GM21529 (cell line): ENCODE measurements at regions not wholly inside any gene's neighbourhood (a gene's known extent, or its start where the extent isn't known, plus 50 kb on each side); places are given as distances from the start of the nearest gene placed in this dataset.

Source experiments
- ATAC-seq: cut with Tn5 transposase; IDR thresholded peaks from one replicate; pipeline ENCODE4 v1.9.1; 2021; ENCODE audit not compliant: unreplicated experiment

- no peak for ATAC-seq
Measured at GRCh38 chr2:196314157-196314556, 142.8 kb upstream of the STK17B start.

DNA sequence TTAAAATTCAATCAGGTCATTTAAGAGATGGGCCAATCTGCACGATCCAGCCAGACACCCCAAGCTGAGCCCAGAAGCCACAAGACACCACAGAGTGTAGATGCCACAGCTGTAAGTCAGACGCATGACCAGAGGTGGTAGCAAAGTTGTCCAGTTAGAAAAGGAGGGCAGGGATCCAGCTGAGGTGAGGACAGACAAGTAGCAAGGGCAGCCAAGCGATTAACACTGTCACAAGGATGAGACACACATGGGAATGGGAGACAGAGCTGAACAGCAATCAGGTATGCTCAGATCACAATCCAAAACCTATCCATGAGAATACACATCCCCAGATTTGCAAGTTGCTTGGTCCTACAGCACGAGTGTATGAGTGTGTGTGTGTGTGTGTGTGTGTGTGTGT is 143.4 kb upstream of the STK17B start:
- no peak for ATAC-seq

DNA sequence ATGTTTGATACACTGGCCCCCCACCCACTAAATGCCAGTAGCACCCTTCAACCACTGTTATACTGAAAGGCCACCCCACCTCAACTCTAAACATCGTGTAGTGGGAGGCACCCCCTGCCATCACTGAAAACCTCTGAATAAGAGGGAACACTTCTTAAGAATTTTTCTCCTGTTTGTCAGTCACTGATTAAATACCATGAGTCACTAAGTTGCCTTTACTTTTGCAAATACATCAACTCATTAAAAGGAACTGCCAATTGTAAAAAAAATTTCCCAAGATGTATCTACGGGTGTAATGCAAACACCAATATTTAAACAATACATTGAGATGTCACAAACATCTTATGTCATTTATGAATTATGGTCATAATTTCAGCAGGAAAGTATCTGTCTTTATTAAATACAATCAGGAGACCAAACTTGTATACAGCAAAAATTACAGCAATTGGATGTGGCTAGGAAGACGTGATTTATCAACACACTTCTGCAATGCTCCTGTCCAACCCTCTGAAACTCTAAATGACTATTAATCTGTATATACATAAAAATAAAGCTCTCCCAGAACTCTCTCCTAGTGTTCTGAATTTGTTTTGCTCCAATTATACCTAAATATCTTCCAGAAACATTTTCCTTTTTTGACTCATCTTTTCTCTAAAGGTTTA is 144.1 kb upstream of the STK17B start:
- ATAC-seq = no peak

DNA sequence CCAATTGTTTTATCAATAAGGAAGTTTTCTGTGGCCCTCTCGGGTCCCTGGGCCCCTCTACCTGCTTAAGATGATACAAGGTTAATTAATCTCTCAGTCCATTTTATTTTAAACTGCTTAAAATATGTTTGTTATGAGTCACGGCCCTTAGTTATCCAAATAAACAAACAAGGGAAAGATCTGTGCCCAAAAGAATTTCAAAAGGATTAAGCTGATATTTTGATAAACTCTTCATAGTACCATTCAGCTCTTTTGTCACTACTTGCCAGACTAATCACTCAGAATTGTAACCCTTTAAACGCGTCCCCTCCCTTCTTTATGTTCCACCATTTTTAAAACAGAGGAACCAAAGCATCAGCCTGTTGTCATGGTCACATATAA is 144.7 kb upstream of the STK17B start:
- no peak for ATAC-seq

GRCh38 chr2:196318517-196319377 is 147.4 kb upstream of the STK17B start:
- no peak for ATAC-seq

DNA sequence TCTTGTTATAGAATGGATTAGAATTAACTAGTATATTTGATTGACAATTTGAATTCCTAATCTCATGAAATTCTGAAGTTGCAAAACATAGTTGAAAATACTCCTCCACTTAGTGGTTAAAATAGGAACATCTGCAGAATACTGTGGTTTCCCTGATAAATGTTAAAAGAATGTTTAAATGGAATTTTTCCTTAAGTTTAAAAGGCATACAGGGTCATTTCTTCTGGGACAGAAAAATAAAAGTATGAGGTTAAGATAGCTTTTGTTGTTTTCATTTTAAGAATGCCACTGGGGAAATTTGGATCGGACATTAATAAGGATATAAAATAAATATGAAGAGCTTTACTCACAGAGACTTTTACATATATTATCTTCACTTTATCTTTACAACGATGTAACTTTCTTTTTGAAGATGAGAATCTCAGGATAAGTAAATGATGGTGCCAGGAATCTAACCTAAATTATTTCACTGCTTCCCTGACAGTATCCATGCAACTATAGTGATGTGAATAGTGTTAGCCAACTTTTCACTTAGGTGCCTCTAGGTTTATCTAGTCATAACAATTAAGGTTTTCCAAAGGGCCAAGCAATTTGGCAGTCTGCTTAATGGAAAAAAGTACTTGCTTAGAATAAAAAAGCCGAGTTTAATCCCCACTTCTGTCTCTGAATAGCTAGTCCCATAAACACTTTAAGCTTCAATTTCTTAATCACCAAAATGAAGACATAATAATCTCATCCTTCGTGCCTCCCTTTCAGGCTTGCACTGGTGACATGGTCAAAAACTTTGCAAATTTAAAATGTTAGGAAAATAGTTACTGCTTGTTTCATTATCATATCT is 151.8 kb upstream of the STK17B start:
- ATAC-seq = no peak

GRCh38 chr2:196324211-196324610 is 152.8 kb upstream of the STK17B start:
- no peak for ATAC-seq

DNA sequence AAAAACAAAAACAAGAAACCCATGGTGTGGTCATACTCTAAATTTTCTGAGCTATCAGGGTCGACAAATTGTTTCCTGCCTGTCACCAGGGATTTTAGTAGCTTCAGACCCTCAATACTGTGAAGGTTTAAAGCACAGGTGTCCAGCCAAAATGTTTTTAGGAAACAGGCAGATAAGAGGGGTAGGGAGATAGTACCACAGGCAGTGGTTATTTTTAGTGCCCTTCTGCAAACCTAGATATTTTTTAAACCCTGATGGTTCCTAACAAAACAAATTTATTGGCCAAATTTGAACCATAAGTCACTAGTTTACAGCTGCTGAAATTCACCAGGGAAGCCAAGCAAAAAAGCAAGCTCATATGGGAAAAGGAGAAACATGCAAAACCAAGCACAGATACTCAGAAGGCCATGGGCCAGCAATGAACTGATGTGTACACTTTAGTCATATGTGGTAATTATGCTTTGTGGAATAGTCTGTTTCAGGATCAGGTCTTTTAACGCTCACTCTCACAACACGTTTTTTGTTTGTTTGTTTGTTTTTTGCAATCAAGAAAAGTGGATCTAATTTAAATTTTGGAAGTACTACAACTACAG is 156.8 kb upstream of the STK17B start:
- ATAC-seq = no peak

- ATAC-seq = no peak
Measured at GRCh38 chr2:196329959-196330358, 158.6 kb upstream of the STK17B start.

DNA sequence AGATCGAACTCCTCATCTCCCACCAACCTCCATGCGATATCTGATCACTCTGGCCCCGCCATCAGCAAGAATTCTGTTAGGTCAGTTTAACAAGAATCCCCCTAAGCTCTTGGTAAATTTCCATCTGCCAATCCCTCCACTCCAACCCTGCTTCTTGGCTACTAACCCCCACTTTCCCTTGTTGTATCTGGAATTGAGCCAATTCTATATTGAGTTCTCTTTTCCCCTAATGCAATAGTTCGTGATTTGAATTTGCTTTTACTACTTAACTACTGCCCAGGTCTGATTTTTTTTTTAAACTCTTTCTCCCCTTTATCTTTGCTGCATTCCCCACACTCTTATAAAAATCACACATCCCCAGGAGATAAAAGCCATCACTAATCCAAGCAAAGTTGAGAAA is 159.3 kb upstream of the STK17B start:
- ATAC-seq = no peak

GRCh38 chr2:196331143-196331542 is 159.8 kb upstream of the STK17B start:
- no peak for ATAC-seq

GRCh38 chr2:196331851-196332250 is 160.5 kb upstream of the STK17B start:
- ATAC-seq = no peak

GRCh38 chr2:196333397-196333796 is 162.0 kb upstream of the STK17B start:
- no peak for ATAC-seq

DNA sequence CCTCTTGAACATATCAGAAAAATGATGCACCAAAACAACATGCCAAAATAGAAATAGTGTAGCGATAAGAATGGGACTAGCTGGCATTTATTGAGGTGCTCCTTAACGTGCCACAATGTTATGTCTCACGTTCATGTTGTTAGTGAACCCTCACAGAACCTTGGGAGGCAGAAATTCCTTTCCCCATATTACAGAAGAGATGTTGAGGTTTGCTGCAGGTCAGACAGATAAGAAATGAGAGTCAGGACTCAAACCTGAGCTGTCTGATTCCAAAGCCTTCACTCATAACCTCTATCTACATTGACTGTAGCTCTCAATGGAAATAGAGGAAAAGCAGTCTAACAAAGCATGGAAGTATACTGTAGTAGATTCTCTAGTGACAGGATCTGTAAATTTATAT is 163.3 kb upstream of the STK17B start:
- ATAC-seq = no peak

- no peak for ATAC-seq
Measured at GRCh38 chr2:196335221-196335634, 163.8 kb upstream of the STK17B start.

- ATAC-seq = no peak
Measured at GRCh38 chr2:196336207-196336606, 164.8 kb upstream of the STK17B start.

DNA sequence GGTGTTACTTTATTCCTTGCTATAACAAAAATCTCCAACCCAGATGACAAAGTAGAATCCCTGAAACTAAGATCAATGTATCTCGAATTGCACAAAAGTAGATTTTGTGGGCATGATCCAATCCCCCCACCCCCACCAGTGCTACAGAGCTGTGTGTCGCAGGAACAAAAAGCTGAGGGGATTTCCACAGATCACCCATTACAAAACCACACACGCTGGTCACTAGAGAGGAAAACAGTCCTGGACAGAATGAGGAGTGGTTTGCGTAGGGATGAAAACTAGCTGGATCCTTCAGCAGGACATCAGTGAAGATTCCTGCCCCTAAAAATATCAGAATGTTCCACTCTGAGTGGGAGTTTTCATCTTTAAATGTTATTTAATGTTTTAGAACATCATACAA is 165.3 kb upstream of the STK17B start:
- no peak for ATAC-seq

GRCh38 chr2:196337208-196337953 is 166.0 kb upstream of the STK17B start:
- no peak for ATAC-seq

- no peak for ATAC-seq
Measured at GRCh38 chr2:196338440-196338839, 167.1 kb upstream of the STK17B start.

DNA sequence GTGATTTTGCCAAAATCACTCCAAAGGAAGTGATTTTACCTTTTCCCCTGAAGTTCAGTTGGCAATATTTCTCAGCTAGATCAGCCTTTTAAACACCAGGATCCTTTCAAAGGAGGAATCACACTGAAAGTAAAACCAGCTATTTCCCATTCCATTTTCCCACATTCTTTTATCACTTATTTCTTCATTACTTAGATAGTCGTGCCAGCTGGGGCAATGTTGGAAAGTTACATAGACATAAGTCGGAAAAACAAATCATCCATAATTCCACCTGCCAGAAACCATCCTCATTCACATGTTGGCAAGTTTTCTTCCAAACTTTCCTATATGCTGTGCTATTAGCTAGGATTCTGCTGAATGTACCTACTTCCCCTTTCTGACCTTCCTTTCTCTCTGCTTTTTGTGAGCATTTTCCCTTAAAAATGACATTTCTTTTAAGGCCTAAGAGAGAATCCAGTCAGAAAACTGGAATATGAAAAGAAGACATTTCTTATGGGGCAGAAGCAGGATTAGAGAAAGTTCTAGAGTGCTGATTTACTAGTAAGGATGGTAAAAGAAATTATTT is 170.0 kb upstream of the STK17B start:
- ATAC-seq = no peak
